DOHH2 (cell line): ENCODE measurements at regions not wholly inside any gene's neighbourhood (a gene's known extent, or its start where the extent isn't known, plus 50 kb on each side); places are given as distances from the start of the nearest gene placed in this dataset.
"Not testable (repeated sequence)": the region's sequence is repeated elsewhere in the genome, so short reads cannot be mapped to it uniquely, and the experiment has no call there.

Source experiments
- H3F3A ChIP-seq: fragments of 200-600 bp; sonication (generic), shearing (Covaris generic); 2 replicates; pipeline ENCODE4 v1.6.0; 2016; ENCODE audit warnings: antibody characterized with exemption, mild to moderate bottlenecking; ENCODE audit not compliant: control insufficient read depth, insufficient read depth
- H3K27ac ChIP-seq: fragments of 200-600 bp; sonication (generic); 2 replicates; pipeline ENCODE4 v1.5.1; 2014; ENCODE audit warnings: low read depth, mild to moderate bottlenecking, low read length, moderate library complexity
- H3K27me3 ChIP-seq: fragments of 200-600 bp; sonication (generic); 2 replicates; pipeline ENCODE4 v1.6.1; 2014; ENCODE audit warnings: mild to moderate bottlenecking, low read length, mixed read lengths; ENCODE audit not compliant: control insufficient read depth
- H3K36me3 ChIP-seq: fragments of 200-600 bp; sonication (generic); 2 replicates; pipeline ENCODE4 v1.6.1; 2014; ENCODE audit warnings: mild to moderate bottlenecking, low read length, moderate library complexity, mixed read lengths; ENCODE audit not compliant: control insufficient read depth
- H3K4me1 ChIP-seq: fragments of 200-600 bp; sonication (generic); 2 replicates; pipeline ENCODE4 v1.6.1; 2014; ENCODE audit warnings: mild to moderate bottlenecking, low read length, mixed read lengths; ENCODE audit not compliant: control insufficient read depth
- H3K4me2 ChIP-seq: fragments of 200-600 bp; sonication (generic); 2 replicates; pipeline ENCODE4 v1.6.0; 2014; ENCODE audit warnings: mild to moderate bottlenecking, low read length, moderate library complexity
- H3K4me3 ChIP-seq: fragments of 200-600 bp; sonication (generic); 2 replicates; pipeline ENCODE4 v1.5.1; 2014; ENCODE audit warnings: mild to moderate bottlenecking, low read length, mixed read lengths
- H3K79me2 ChIP-seq: fragments of 200-600 bp; sonication (generic); 2 replicates; pipeline ENCODE4 v1.6.1; 2014; ENCODE audit warnings: mild to moderate bottlenecking, low read length, mixed read lengths; ENCODE audit not compliant: control insufficient read depth
- H3K9me2 ChIP-seq: fragments of 200-600 bp; sonication (generic); replicated peaks from 2 replicates; pipeline ENCODE4 v1.6.1; 2014; ENCODE audit warnings: mild to moderate bottlenecking, low read length, mixed read lengths; ENCODE audit not compliant: control insufficient read depth
- H3K9me3 ChIP-seq: fragments of 200-600 bp; sonication (generic); 2 replicates; pipeline ENCODE4 v1.6.1; 2014; ENCODE audit warnings: antibody characterized with exemption, low read length, mixed read lengths; ENCODE audit not compliant: control insufficient read depth, insufficient read depth
- H4K20me1 ChIP-seq: fragments of 200-600 bp; sonication (generic); 2 replicates; pipeline ENCODE4 v1.6.0; 2014; ENCODE audit warnings: low read depth, mild to moderate bottlenecking, antibody characterized with exemption, low read length, moderate library complexity; ENCODE audit not compliant: control insufficient read depth, insufficient read depth
- CTCF ChIP-seq: fragments of 200-600 bp; sonication (generic); IDR thresholded peaks from one replicate; pipeline ENCODE4 v1.5.1; 2014; ENCODE audit warnings: antibody characterized with exemption, mild to moderate bottlenecking, low read depth, low read length; ENCODE audit not compliant: poor library complexity, severe bottlenecking
- EZH2phosphoT487 ChIP-seq: fragments of 200-600 bp; sonication (generic); IDR thresholded peaks from 2 replicates; pipeline ENCODE4 v1.6.1; 2017; ENCODE audit warnings: borderline replicate concordance, mild to moderate bottlenecking, antibody characterized with exemption, low read length, moderate library complexity, mixed read lengths

- no peak overlapping the region for H3K4me2 ChIP-seq
- no peaks in the 10 kb centered on the region for H3K36me3 ChIP-seq
- TF ChIP-seq EZH2phosphoT487 (no peak), CTCF (no peak)
- no peak overlapping the region for H3K27ac ChIP-seq
- H3K4me1 ChIP-seq, result peaks cover 5% of the 10 kb centered on the region
- H3K79me2 ChIP-seq, result no peaks in the 10 kb centered on the region
- H3K9me3 ChIP-seq, result no peaks in the 10 kb centered on the region
- H3F3A ChIP-seq, result no peaks in the 10 kb centered on the region
- no peak overlapping the region for H3K4me3 ChIP-seq
- H3K27me3 ChIP-seq, result no peaks in the 10 kb centered on the region
- H3K9me2 ChIP-seq, result no peaks in the 10 kb centered on the region
- no peaks in the 10 kb centered on the region for H4K20me1 ChIP-seq
These were observed 173.5 kb downstream of the LACC1 start for GRCh38 chr13:44053208-44053607.

GRCh38 chr13:44054525-44054924 is 174.8 kb downstream of the LACC1 start:
- Histone ChIP-seq H3K9me2 (no peaks in the 10 kb centered on the region), H3K4me1 (peaks cover 2% of the 10 kb centered on the region), H3F3A (no peaks in the 10 kb centered on the region), H3K27ac (no peak overlapping the region), H3K4me2 (no peak overlapping the region), H3K36me3 (no peaks in the 10 kb centered on the region), H3K4me3 (no peak overlapping the region), H3K27me3 (no peaks in the 10 kb centered on the region), H4K20me1 (no peaks in the 10 kb centered on the region), H3K79me2 (no peaks in the 10 kb centered on the region), H3K9me3 (no peaks in the 10 kb centered on the region)
- no peak for TF ChIP-seq CTCF
- no peak for TF ChIP-seq EZH2phosphoT487

GRCh38 chr13:44055681-44056080 is 176.0 kb downstream of the LACC1 start:
- not testable (repeated sequence) for H3K4me2 ChIP-seq, H3K27me3 ChIP-seq, H3K36me3 ChIP-seq, H3K4me3 ChIP-seq, H3K9me2 ChIP-seq, H3F3A ChIP-seq, H4K20me1 ChIP-seq, H3K27ac ChIP-seq, H3K9me3 ChIP-seq, H3K79me2 ChIP-seq, H3K4me1 ChIP-seq

GRCh38 chr13:44058067-44058466 is 178.4 kb downstream of the LACC1 start:
- Histone ChIP-seq H3K36me3 (no peaks in the 10 kb centered on the region), H3K27ac (no peak overlapping the region), H3F3A (no peaks in the 10 kb centered on the region), H3K4me3 (no peak overlapping the region), H3K79me2 (no peaks in the 10 kb centered on the region), H3K9me3 (no peaks in the 10 kb centered on the region), H3K27me3 (no peaks in the 10 kb centered on the region), H4K20me1 (no peaks in the 10 kb centered on the region), H3K4me1 (no peaks in the 10 kb centered on the region), H3K9me2 (no peaks in the 10 kb centered on the region), H3K4me2 (no peak overlapping the region)
- TF ChIP-seq EZH2phosphoT487 (no peak), CTCF (no peak)
